HG02588 (cell line): ENCODE measurements at regions not wholly inside any gene's neighbourhood (a gene's known extent, or its start where the extent isn't known, plus 50 kb on each side); places are given as distances from the start of the nearest gene placed in this dataset.

Experiments
- ATAC-seq: cut with Tn5 transposase; IDR thresholded peaks from one replicate; pipeline ENCODE4 v1.9.1; 2021; ENCODE audit warnings: mild to moderate bottlenecking, moderate library complexity; ENCODE audit not compliant: unreplicated experiment

DNA sequence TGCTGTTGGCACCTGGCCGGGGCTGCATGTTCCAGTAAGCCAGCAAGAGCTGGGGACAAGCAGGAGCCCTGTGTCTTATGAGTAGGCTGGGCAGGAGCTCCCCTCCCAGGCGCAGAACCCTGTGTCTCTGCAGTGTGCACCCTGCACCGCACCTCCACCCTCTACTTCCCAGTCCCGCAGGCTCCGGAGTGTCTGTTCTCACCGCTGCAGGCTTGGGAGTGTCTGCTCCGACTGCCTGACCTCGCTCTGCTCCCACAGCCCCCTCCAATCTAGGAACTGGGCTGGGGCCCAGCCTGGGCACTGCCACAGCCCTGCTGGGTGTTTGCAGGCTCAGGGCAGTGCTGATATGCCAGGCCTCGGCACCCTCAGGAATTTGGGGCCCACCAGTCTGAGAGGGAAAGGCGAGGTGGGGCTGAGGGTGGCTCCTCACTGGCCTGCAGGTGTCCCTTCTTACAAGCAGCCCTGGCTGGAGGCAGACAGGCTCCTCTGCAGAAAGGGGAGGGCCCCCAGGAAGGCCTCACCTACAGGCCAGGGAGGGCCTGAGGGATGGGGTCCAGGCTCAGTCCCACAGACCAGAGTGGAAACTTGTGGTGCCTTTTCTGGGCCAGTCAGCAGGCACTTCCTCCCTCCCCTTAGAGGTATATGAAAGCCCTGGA lies 871.6 kb upstream of the GJE1 start:
- no peak for ATAC-seq

DNA sequence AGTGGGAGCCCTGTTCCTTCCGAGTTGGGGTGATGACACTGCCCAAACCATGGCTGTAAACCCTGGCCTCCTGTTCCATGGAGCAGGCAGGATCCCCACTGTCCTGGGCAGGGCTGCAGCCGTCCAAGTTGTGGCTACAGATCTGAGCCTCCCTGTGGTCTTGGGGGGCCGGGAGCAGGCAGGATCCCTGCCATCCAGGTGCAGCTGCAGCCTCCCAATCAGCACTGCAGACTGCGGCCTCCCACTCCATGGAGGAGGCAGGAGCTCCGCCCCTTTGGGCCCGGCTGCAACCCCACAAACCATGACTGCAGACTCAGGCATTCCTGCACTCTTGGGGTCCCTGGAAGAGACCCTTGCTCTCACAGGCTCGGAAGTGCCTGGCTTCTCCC lies 872.1 kb upstream of the GJE1 start:
- ATAC-seq = no peak

DNA sequence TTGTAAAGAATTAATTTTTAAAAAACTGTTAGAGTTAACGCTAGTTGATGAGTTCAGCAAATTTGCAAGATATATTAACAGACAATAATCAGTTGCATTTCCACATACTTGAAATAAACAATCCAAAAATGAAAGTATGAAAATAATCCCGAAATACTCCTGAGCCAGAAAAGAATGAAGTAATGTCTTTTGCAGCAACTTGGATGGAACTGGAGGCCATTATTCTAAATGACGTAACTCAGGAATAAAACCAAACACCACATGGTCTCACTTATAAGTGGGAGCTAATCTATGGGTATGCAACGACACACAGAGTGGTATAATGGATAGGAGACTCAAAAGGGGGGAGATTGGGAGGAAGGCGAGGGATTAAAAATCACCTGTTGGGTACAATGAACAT lies 872.9 kb upstream of the GJE1 start:
- ATAC-seq = no peak

DNA sequence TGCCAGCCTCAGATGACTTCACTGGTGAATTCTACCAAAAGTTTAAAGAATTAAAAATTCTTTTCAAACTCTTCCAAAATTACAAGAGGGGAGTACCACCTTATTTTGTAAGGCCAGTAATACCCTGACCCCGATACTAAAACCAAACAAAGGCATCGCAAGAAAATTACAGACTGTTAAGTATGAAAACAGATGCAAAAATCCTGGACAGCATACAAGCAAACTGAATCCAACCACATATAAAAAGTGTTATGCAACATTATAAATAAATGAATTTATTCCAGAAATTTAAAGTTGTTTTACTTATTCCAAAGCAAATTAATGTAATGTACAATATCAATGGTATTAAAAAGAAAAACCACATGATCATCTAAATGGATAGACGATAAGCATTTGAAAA lies 873.6 kb upstream of the GJE1 start:
- no peak for ATAC-seq

DNA sequence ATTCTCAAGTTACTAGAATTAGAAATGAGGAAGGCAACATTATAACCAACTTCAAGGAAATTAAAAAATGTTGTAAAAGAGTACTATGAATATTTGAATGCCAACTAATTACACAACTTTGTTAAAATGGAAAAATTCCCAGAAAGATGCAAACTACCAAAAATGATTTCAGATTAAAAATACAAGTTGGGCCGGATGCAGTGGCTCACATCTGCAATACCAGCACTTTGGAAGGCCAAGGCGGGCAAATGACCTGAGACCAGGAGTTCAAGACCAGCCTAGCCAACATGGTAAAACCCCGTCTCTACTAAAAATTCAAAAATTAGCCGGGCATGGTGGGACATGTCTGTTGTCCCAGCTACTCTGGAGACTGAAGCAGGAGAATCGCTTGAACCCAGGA lies 874.2 kb upstream of the GJE1 start:
- no peak for ATAC-seq

DNA sequence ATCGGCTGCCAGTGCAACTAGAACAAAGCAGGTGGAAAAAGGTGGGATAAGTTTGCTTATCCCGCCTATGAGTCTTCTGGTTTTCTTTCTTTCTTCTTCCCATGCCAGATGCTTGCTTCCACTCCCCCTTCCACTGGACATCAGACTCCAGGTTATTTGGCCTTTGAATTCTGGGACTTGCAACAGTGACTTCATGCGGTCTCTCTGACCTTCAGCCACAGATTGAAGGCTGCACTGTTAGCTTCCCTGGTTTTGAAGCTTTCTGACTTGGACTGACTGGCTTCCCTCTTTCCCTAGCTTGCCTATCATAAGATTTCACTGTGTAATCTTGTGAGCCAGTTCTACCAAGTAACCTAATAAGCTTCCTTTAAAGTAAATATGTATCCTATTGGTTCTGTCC lies 878.4 kb upstream of the GJE1 start:
- no peak for ATAC-seq

DNA sequence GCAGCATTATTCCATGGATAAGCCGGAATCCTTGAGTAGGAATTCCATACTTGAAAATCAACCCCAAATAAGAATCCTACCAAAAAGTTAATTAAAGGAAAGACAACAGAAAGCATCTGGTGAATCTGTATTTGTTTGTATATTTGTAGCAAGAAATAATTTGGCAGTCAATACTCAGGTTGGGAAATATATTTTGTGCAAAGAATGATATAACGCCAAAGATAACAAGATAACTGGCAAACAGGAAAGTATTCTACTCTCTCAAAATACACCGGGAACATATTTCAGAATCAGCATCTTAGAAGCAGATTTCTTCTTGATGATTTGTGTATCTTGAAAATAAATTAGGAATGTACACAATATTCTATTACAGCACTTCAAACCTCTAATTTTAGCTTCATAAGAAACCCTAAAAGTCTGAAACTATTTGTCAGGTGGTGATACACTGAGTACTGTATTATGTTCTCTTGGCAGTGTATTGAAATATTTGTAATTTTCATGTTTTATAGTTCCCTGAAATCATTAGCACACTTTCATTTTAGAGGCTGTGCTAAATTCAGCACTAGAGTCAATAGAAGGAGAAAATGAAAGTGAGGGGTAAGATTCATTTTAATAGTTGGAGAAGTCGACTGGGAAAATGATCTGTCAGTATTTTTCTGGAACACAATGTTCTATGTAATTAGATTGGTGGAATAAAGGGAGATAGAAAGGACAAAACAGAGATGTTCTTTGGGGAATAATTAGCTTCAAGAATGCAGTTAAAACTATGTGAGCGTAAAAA lies 879.7 kb upstream of the GJE1 start:
- ATAC-seq = no peak

DNA sequence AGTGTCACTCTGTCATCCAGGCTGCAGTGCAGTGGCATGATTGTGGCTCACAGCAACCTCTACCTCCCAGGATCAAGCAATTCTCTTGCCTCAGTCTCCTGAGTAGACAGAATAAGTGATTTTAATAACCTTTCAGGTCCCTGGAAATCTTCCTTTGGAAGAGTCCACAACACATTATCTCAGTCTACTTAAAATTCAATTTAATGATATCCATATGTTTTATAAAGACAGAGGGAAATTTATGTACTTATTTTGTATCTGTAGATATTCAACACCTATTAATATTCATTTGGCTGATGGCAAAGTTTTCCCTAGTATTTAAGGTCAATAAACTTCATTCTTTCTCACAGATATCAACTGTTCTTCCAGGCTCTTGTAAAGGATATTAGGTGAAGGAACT lies 881.4 kb upstream of the GJE1 start:
- ATAC-seq = no peak

DNA sequence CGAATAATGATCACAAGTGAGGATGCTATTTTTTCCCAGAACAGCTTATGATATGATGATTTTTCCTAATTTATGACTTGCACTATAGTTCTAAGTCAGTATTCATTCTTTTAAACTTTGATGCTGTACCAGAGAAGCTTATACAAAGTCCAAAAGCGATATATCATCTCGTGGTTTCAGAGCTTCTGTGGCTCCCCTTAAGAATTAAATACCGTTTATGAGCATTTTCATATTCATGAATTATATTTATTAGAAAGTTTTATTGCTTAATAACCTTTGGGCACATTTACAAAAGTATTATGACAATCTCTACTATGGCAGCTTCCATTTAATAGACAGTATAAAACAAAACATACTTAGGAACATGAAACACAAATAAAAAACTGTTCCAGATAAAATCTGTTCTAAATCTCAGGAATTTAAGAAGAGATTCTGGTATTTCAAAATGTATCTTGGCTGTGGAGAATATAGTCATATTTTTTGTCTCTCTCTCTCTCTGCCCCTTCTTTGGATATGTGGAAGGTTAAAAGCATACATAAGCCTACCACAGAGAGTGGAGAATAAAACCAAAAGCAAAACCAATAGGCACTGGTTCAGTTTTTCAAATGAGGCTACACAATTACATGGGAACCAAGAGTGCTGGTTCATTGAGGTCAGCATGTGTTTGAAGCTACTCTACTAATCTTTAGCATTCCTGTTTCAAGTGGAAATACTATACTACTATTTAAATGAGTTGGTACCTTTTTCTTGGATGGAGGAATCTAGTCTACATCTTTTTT lies 884.5 kb upstream of the GJE1 start:
- ATAC-seq = peak; percentile 77

DNA sequence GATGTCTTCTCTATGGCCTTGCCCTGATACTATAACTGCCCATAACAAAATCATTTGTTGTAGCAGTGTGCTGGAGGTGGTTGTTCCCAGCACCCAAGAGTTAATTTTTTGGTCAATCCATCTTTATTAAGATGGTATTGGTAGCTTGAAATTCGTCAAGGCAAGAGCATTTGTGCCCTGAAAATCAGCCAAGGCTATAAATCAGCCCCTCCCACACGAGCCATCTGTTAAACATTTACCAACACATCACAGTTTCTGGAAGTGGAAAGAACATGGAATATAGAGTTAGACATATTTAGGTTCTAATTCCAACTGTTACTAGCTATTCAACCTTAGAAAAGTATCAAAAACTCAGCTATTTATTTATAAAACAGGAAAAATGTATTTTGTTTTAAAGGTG lies 888.4 kb upstream of the GJE1 start:
- ATAC-seq = no peak

DNA sequence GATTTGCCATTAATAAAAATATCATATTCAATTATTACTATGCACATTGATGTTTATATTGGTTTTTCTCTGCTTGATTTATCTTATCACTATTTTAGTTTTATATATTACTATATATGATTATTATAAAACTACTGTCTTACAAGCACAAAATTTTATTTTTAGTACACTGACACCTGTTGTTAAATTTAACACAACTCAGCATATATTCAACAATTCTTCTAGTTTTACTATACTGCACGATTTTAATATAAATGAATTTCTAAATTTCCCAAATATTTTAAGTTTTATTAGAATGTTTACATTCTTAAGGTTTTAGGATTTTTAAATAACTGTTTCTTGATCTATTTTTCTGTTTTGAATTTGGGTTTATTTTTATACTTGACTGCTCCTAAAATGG lies 889.8 kb upstream of the GJE1 start:
- ATAC-seq = no peak

DNA sequence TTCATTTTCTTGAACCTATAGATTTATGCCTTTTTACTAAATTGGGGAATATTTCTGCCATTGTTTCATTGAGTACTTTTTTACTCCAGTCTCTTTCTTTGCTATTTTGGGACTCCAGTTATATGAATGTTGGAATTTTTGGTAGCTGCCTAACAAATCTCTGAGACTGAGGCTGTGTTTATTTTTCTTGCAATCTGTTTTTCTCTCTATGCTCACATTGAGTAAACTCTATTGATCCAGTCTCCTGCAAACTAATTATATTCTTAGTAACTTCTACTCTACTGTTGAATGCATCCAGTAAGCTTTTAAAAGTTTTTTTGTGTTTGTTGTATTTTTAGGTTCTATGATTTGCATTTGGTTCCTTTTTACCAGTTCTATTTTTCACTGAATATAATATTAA lies 903.4 kb upstream of the GJE1 start:
- ATAC-seq = no peak

DNA sequence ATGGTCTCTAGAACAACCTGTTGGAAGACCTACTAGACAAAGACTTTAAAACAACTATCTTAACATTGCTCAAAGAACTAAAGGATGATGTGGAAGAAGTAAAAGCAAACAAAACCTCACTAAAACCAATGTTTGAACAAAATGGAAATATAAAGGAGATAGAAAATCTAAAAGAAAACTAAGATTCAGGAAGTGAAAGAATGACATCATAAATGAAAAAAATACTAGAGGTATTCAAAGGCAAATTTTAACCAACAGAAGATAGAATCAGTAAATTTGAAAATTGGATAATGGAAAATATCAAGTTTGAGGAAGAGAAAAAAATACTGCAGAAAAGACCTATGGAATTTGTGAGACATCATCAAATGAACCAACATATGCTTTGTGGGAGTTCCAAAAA lies 914.1 kb upstream of the GJE1 start:
- no peak for ATAC-seq

DNA sequence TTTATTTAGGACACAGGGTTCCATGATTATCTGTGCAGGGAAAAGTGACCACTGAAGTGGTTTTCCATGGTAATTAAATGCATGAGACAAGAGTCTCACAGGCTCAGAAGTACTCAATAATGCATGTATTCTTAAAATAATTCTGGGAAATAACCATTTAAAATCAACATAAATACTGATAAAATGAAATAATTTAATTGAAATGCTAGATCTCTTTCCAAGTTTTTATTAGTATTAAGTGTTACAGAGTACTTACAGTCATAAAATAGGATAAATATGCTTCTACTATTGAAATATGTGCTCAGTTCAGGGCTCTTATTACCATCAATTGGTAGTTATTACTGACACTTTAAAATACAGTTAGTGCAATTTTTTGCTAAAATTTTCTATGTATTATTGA lies 916.0 kb upstream of the GJE1 start:
- ATAC-seq = no peak

DNA sequence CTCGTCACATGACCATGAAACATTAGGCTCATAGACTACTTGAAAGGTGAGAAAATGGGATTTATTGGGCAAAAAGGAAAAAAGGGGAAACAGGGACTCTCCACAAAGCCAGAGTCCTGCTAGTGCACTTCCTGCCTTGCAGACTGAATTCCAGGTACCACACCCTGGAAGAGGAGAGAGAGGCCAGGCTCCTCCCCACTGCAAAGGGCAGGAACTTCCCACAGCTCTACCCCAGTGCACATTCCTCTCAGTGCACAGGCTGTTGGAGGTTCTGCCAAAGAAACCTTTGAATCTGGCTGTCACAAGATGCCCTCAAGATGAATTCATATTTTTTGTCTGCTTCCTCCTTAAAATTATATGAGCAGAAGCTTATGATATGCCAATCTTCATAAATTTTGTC lies 920.4 kb upstream of the GJE1 start:
- no peak for ATAC-seq

DNA sequence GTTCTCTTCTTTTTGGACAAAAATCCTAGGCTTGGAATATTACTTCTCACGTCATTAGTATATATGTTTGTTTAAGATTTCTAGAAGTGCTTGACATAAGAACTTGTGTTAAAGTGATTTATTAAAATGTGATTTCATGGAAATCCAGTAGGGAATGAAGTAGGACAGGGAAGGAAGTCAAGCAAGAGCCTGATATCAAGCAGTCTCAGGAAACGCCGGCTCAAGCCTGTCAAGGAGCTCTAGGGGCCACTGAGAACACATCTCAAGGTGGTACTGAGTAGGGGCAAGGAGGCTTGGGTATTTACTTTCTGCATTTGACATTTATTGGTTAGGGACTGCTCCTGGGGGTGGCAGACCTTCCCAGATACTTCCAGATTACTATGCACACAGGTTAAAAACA lies 920.9 kb upstream of the GJE1 start:
- no peak for ATAC-seq

DNA sequence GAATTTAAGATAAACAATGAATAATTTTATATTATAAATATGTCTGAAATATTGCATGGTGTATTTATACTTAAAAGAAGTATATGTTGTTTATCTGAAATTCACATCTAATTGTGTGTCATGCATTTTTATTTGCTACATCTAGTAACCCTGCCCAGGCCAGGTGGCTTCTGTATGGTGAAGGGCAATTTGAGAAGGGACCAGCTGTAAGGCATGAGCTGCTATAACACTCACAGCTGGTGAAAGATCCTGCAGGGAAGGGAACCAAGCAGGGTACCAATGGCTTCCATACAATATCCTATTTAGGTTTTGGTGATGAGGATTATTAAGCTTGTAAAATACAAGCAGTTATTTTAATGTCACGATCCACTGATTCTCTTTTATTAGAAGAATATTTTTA lies 921.8 kb upstream of the GJE1 start:
- ATAC-seq = no peak

DNA sequence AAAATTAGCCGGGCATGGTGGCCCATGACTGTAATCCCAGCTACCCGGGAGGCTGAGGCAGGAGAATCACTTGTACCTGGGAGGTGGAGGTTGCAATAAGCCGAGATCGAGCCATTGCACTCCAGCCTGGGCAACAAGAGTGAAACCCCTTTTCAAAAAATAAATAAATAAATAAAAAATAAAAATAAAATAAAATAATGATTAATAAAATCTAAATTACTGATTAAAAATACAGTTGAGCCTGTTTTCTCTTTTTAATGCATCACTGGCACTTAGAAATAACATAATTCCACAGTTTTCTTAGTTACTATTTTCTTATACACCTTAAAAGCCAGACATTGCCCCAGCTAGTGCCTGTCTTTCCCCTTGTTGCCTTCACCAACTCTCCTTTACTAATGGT lies 922.8 kb upstream of the GJE1 start:
- ATAC-seq = no peak

DNA sequence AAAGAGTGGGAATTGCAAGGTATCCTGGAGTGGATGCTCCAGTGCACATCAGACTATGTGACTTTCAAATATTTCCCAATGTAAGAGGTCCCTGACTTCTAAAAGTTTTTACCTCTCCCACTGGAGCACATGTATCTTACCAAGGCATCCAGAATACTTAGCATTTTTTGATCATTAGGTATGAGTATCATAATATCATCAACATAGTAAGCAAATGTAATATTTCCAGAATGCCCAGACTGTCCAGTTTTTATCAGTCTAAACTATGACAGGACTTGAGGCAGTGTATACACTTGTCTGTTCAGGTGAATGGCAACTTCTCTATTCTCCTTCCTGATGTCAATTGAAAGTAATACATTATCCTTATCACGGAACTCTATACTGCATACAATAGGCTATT lies 924.6 kb upstream of the GJE1 start:
- ATAC-seq = no peak

DNA sequence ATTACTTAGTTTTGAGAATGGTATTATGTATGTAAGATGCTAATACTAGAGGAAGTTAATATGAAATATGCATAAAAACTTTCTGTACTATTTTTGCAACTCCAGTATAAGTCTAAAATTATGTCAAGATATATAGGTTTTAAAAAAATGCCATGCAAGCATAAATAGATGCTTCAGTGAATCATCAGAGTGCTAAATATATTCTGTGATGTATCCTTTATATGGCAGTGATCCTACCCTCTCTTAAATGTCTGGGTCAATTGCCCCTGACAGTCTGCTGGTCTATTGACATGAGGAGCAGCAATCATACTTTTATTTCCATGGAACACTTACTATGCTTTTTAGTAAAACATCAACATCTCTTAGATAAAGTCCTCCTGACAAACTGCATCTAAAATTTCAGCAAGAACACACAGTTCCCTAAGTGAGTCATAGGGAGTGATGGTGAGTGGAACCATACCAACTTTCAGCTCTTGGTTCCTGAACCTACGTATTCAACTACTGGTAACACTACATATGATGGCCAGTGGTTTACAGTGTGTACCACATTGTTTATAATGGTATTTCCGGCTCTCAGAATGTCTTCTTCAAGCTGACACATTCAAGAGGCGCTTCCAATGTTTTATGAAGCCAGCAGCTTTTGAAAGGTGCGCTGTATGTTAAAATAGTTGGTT lies 928.7 kb upstream of the GJE1 start:
- no peak for ATAC-seq

DNA sequence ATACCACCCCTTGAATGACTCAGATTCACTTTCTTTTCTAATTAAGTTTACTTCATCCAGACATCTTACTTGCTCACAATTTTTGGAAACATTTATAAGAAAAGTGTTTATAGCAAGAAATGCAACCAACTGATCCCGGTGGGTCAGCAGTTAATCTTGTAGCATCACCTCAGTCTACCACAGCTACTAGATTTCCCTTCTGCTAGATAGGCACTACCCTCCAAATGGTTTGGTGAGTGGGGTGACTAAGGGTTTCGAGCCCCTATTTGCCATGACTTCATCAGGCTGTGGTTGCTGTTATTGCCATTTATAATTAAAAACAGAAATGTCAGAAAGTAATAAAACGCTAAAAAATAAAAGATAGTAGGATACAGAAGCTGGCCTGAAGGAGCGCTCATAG lies 930.1 kb upstream of the GJE1 start:
- no peak for ATAC-seq

DNA sequence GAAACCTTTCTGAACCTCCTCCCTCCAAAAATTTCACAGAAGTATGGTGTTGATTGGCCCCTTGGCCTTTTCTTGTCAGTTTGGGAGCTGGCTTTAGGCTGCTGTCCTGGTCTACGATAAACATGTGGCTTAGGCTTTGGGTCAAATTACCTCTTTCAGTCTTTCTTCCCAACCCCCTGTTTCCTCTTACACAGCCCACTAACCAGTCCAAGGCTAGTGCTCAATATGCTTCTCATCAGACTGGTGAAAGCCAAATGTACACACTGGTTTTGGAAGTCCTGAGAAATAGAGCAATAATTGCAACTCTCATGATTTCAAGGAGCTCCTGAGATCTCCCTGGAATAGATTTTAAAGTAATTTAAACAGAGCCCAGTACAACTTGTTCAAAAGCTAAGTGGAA lies 933.7 kb upstream of the GJE1 start:
- ATAC-seq = no peak
